GM12873 (cell line): ENCODE measurements at regions not wholly inside any gene's neighbourhood (a gene's known extent, or its start where the extent isn't known, plus 50 kb on each side); places are given as distances from the start of the nearest gene placed in this dataset.

Experiments used
- TF ChIP-seq, protein P1 (sequence below): IDR thresholded peaks from 2 replicates; pipeline ENCODE4 v1.5.1; 2012; ENCODE audit warnings: low read depth, mild to moderate bottlenecking, moderate library complexity, low read length, control low read depth; ENCODE audit not compliant: insufficient read depth; ENCODE audit errors: missing control alignments

DNA sequence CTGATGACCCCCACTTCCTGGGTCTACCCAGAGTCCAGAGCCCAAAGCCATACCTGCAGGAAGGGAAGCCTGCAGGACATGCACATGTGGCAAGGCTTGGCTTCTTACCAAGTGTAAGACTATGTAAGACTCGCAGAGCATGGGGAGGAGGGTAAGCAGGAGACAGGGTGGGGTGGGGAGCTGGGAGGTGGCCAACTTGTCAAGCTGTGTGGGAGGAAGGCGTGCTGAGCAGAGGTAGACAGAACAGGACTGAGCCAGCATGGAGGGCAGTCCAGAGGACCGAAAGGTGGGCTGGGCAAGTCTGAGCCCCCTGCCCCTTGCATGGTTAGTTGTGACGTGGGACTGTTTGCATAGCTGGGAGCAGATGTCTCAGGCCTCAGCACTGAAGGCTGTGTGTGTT, 53.4 kb upstream of the RNF24 start:
- TF ChIP-seq, protein P1, sequence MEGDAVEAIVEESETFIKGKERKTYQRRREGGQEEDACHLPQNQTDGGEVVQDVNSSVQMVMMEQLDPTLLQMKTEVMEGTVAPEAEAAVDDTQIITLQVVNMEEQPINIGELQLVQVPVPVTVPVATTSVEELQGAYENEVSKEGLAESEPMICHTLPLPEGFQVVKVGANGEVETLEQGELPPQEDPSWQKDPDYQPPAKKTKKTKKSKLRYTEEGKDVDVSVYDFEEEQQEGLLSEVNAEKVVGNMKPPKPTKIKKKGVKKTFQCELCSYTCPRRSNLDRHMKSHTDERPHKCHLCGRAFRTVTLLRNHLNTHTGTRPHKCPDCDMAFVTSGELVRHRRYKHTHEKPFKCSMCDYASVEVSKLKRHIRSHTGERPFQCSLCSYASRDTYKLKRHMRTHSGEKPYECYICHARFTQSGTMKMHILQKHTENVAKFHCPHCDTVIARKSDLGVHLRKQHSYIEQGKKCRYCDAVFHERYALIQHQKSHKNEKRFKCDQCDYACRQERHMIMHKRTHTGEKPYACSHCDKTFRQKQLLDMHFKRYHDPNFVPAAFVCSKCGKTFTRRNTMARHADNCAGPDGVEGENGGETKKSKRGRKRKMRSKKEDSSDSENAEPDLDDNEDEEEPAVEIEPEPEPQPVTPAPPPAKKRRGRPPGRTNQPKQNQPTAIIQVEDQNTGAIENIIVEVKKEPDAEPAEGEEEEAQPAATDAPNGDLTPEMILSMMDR, result no peak

DNA sequence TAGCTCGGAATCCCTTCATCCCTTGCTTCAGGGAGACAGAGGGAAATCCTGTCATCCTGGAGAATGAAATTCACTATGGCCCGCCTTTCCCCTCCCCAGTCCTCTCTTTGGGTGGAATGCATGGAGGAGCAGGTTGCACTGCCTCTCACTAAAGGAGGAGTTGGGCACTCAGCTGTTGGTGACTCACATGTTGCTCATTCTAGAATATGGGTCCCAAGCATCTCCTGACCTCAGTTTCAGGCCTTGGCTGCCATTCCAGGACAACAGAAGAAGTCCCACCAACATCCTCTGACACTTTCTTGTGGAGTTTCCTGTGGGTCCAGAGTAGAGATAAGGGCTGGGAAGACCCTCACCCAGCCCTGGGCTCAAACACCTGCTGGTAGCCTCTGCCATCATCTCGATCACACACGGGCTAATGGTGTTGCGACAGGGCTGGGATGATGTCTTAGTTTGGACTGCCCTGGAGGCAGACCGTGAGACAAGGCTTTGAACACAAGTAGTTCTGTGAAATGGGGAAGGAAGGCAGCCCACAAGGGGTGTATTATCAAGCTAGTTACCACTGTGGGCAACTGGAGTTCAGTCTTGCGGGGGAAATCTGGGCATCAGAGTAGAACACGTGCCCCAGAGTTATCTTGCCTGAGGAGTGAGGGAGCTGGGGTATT, 52.4 kb upstream of the RNF24 start:
- TF ChIP-seq, protein P1, result no peak

DNA sequence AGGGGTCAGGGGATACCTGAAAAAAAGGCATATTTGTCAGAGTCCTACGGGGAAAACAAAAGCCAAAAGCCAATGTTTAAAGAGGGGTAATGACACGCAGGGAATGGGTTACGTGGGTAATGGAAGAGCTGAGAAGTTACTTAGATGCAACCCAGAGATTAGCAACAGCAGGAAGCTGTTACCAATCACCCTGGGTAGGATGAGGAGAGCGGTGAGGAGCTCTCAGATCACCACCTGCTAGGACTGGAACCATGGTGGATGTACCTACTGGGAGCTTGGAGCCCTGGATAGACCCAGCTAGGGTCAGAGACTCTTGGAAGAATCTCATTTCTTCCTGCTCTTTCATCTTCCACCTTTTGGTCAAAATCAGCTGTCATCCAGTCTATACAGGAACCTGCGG, 51.2 kb upstream of the RNF24 start:
- TF ChIP-seq, protein P1, result no peak

DNA sequence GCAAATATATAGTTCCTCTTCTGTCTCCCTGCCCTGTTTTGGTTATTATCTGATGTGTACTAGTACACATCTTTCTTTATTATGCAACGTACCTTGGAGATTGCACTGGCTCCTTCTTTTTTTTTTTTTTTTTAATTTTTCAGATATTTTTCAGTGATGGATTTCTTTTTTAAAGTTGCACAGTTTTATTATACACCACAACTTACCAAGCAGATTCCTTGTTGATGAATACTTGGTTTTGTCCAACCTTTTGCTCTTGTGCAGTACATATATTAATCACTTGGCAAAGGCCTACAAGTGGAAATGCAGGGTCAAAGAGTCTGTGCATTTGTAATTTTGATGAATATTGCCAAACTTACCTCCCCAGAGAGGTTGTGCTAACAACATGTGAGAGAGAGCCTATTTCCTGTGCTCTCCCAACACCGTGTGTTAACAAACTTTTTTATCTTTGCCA, 50.1 kb upstream of the RNF24 start:
- TF ChIP-seq, protein P1, result no peak
